ENCODE measurements at regions not wholly inside any gene's neighbourhood (a gene's known extent, or its start where the extent isn't known, plus 50 kb on each side); places are given as distances from the start of the nearest gene placed in this dataset.

- CTCF ChIA-PET, result no interaction called here
- Histone ChIP-seq H2AK5ac (ENCODE audit: low read depth, low read length) (no peak overlapping the region), H3K27ac (ENCODE audit: insufficient read depth, low read length) (no peak overlapping the region), H4K91ac (ENCODE audit: insufficient read depth, low read depth, low read length) (no peak overlapping the region), H3K18ac (ENCODE audit: low read depth, low read length) (no peak overlapping the region), H2BK20ac (ENCODE audit: low read depth, low read length) (no peak overlapping the region), H2BK5ac (ENCODE audit: low read depth, low read length, poor library complexity, severe bottlenecking) (no peak overlapping the region), H4K20me1 (ENCODE audit: insufficient read depth, low read length) (no peaks in the 10 kb centered on the region), H3K4ac (ENCODE audit: low read depth, low read length) (no peak overlapping the region), H3K79me1 (ENCODE audit: low read depth in 1 of 2, low read length in 2 of 2) (no peaks in the 10 kb centered on the region), H2BK120ac (ENCODE audit: low read depth, low read length) (no peak overlapping the region), H3K4me2 (ENCODE audit: low read depth, low read length) (no peak overlapping the region), H3K4me1 (ENCODE audit: control insufficient read depth, insufficient read depth, low read length) (no peaks in the 10 kb centered on the region), H3K27me3 (ENCODE audit: control insufficient read depth, insufficient read depth, low read length) (no peaks in the 10 kb centered on the region), H3K9ac (ENCODE audit: low read depth, low read length) (no peak overlapping the region), H3K9me1 (ENCODE audit: insufficient read depth, low read length) (no peaks in the 10 kb centered on the region), H3K9me3 (ENCODE audit: control insufficient read depth, insufficient read depth, low read length) (peaks cover 15% of the 10 kb centered on the region), H3K36me3 (ENCODE audit: control insufficient read depth, insufficient read depth, low read length) (no peaks in the 10 kb centered on the region), H4K5ac (ENCODE audit: low read depth, low read length) (no peak overlapping the region), H3K14ac (replicated peaks; ENCODE audit: low read depth, low read length) (no peak overlapping the region), H3K23ac (ENCODE audit: low read depth, low read length) (no peak overlapping the region), H3K56ac (ENCODE audit: extremely low read depth, insufficient read depth, low read length) (no peak overlapping the region), H2AFZ (replicated peaks; ENCODE audit: low read length, poor library complexity) (no peak overlapping the region), H3K4me3 (ENCODE audit: insufficient read depth, low read depth, low read length) (no peak overlapping the region), H4K8ac (ENCODE audit: low read depth in 2 of 2, low read length in 2 of 2) (no peak overlapping the region), H2AK9ac (replicated peaks; ENCODE audit: low read depth, low read length, poor library complexity) (no peak overlapping the region), H2BK15ac (ENCODE audit: low read depth, low read length) (no peak overlapping the region)
- in situ Hi-C loops (cut with MboI; ENCODE audit: low sequenced_read_pairs) (no loop called here), dilution Hi-C loops (cut with HindIII; ENCODE audit: low sequenced_read_pairs, unreplicated experiment) (no loop called here), intact Hi-C loops (cut with micrococcal nuclease) (no loop called here)
- ATAC-seq (ENCODE audit: low read depth) (no peak), DNase-seq (no peak)
- no TSS peak for BruUV-seq (replicated peaks)
- TF ChIP-seq CHD1 (IDR thresholded peaks at IDR 0.05; ENCODE audit: low read depth, low read length), result no peak
- no peak for TF ChIP-seq SMC3 (IDR thresholded peaks at IDR 0.05; ENCODE audit: low read depth, low read length)
- no peak for TF ChIP-seq FOS (IDR thresholded peaks at IDR 0.05; ENCODE audit: low read depth, low read length)
- no peak for TF ChIP-seq RAD21 (IDR thresholded peaks at IDR 0.05; ENCODE audit: low read length)
- TF ChIP-seq BHLHE40 (IDR thresholded peaks at IDR 0.05; ENCODE audit: low read depth, low read length), result no peak
- POLR2A ChIA-PET (ENCODE audit: unreplicated experiment), result no interaction called here
- no CpG with 5 or more reads among the region's 2 CpGs for WGBS, 2 experiments (ENCODE audit: extremely low coverage in 2 of 2, insufficient read length in 1 of 2)
Observed at GRCh38 chr10:8246548-8246947, 192.1 kb downstream of the GATA3 start.

Measured in IMR-90 (cell line).